Upper lobe of left lung (tissue), 4 donors: ENCODE measurements at regions not wholly inside any gene's neighbourhood (a gene's known extent, or its start where the extent isn't known, plus 50 kb on each side); places are given as distances from the start of the nearest gene placed in this dataset.

Experiments
- CTCF ChIP-seq, 6 experiments: fragments of 450-650 bp in 4 of 6; fragments of 200-600 bp in 2 of 6; sonication (generic) in 2 of 6; IDR thresholded peaks; one replicate each; pipeline ENCODE4 v1.5.1; 2016 to 2019; ENCODE audit warnings: antibody characterized with exemption in 6 of 6
- POLR2A ChIP-seq, 4 donors: fragments of 450-650 bp; IDR thresholded peaks; one replicate each; pipeline ENCODE4 v1.5.1; 2016 to 2017; ENCODE audit warnings: antibody characterized with exemption in 4 of 4, mild to moderate bottlenecking in 2 of 4

GRCh38 chr2:199057936-199058335 is 399.8 kb downstream of the SATB2 start:
- TF ChIP-seq CTCF (IDR thresholded peaks at IDR 0.05) (no peak), POLR2A (IDR thresholded peaks at IDR 0.05) (no peak)
